ENCODE measurements at regions not wholly inside any gene's neighbourhood (a gene's known extent, or its start where the extent isn't known, plus 50 kb on each side); places are given as distances from the start of the nearest gene placed in this dataset.
A peak's percentile ranks its signal among the peaks of the same experiment; 100 is the strongest.

DNA sequence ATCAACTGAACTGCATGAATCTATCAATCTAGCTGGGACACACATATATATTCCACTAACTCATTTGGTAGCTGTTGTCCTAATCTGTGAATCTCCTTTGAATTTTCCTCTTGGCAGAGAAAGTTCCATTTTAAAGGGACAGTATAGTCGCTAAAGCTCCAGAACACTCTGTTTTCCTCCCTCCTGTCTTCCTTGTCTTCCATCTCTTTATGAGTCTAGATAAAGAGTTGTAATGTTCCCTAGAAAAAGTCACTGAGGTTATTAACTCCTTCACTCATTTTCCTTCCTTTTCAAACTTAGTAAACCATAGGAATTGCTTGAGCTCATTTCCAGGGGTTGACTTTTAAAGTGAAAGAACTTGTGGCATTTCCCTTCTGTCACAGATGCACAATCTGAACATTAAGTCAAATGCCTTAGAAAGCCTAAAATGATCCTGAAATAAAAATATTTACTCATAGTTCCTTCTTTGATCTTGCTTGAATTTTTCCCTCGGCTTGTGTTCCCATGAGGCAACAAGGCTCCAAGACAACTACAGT, 198.4 kb downstream of the TRIM27 start:
- Histone ChIP-seq H3K36me3 (ENCODE audit: control insufficient read depth in 2 of 2, insufficient read depth in 2 of 2, low read length in 2 of 2) (no peaks in the 10 kb centered on the region), H3K27ac (ENCODE audit: low read length) (no peak overlapping the region), H3K9me3 (ENCODE audit: control insufficient read depth in 2 of 2, low read length in 2 of 2) (no peaks in the 10 kb centered on the region), H3K4me3 (ENCODE audit: low read length in 2 of 2) (no peak overlapping the region), H3K27me3 (ENCODE audit: control insufficient read depth in 1 of 2, insufficient read depth in 2 of 2, low read length in 2 of 2) (peaks cover 15 to 21% of the 10 kb centered on the region in 2 donors), H3K9ac (ENCODE audit: low read length in 2 of 2) (no peak overlapping the region), H3K4me1 (ENCODE audit: control insufficient read depth, insufficient read depth, low read length) (peaks cover 3% of the 10 kb centered on the region)

DNA sequence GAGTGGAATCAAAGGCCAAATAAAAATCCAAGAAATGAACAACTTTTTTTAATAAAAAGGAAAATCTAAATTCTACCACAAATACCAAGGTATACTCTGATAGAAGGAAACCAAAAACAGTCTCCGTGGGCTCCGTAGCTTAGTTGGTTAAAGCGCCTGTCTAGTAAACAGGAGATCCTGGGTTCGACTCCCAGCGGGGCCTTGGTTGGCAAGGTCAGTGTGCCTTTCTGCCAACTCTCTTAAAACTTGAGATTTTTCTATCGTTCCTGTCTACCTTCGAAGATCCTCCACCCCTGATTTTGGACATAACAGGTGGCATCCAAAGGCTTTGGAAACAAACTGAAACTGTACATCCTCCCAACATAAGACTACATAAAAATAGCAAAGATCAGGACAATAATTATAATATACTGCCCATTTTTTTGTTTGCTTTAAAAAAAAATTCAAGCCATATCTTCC, 197.9 kb downstream of the TRIM27 start:
- Histone ChIP-seq H3K9ac (ENCODE audit: low read length in 2 of 2) (no peak overlapping the region), H3K4me1 (ENCODE audit: control insufficient read depth, insufficient read depth, low read length) (peaks cover 3% of the 10 kb centered on the region), H3K4me3 (ENCODE audit: low read length in 2 of 2) (no peak overlapping the region), H3K9me3 (ENCODE audit: control insufficient read depth in 2 of 2, low read length in 2 of 2) (no peaks in the 10 kb centered on the region), H3K36me3 (ENCODE audit: control insufficient read depth in 2 of 2, insufficient read depth in 2 of 2, low read length in 2 of 2) (no peaks in the 10 kb centered on the region), H3K27ac (ENCODE audit: low read length) (no peak overlapping the region), H3K27me3 (ENCODE audit: control insufficient read depth in 1 of 2, insufficient read depth in 2 of 2, low read length in 2 of 2) (peaks cover 11 to 23% of the 10 kb centered on the region in 2 donors)

DNA sequence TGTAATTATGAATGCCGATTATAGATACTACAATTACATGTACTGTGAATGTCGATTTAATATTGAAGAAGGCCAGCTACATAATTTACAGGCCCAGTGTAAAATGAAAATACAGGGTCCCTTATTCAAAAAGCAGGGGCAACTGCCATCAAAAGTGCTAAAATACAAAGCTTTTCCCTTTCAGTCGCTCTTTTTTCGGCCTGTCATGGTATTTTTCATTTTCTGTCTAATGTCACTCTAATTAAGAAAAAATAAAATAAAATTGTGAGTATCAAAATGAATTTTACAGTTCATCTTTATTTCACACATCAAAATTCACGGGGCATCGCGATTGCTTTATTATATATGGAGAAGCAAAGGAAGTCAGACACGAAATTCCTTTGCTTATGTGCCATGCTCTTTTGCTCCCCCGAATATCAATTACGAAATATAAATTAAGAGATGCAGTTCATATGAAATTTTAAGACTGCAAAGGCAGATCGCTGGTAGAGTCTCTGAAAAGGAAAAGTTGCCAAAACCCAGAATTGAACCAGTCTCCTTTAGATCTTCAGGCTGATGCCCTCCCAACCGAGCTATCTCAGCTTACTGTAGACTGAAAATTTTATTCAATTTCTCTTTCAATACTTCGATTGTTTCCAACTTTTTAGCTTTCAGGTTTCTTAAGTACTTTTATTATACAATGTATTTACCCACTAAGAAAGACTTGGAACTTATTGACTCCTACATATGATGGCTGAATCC, 197.0 kb downstream of the TRIM27 start:
- H3K27me3 ChIP-seq (ENCODE audit: control insufficient read depth in 1 of 2, insufficient read depth in 2 of 2, low read length in 2 of 2), result peaks cover 9 to 28% of the 10 kb centered on the region in 2 donors
- H3K4me1 ChIP-seq (ENCODE audit: control insufficient read depth, insufficient read depth, low read length), result peaks cover 3% of the 10 kb centered on the region
- H3K9ac ChIP-seq (ENCODE audit: low read length in 2 of 2), result no peak overlapping the region
- peaks cover 0 to 5% of the 10 kb centered on the region in 2 donors for H3K9me3 ChIP-seq (ENCODE audit: control insufficient read depth in 2 of 2, low read length in 2 of 2)
- no peak overlapping the region for H3K27ac ChIP-seq (ENCODE audit: low read length)
- H3K36me3 ChIP-seq (ENCODE audit: control insufficient read depth in 2 of 2, insufficient read depth in 2 of 2, low read length in 2 of 2), result no peaks in the 10 kb centered on the region
- no peak overlapping the region for H3K4me3 ChIP-seq (ENCODE audit: low read length in 2 of 2)

DNA sequence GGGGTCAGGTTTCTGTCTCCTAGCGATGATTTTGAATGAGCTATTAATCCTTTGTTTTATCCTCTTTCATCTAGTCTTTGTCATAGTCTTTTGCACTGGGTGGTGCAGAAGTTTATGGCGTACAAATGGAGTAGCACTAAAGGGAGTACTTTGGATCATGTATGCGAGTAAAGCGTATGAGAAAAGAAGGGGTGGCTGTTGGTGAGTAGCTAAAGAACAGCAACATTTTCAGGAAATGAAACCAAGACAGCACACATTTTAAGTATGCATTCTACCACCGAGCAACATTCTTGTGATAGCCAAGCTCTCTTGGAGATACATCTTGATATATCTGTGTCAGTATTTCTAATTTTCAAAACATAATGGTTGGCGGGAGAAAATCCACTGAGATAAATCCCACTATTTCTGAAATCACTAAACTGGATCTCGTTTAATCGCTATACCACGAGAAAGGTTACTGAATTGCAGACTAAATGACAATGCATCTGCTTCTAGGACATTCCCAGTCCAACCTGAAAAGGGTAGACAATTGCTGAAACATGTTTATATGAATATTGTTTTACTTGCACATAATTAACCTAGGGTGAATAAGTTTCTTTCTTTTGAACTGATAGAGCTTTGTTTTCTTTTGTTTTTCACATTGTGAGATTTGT, 196.1 kb downstream of the TRIM27 start:
- Histone ChIP-seq H3K27ac (ENCODE audit: low read length) (no peak overlapping the region), H3K36me3 (ENCODE audit: control insufficient read depth in 2 of 2, insufficient read depth in 2 of 2, low read length in 2 of 2) (no peaks in the 10 kb centered on the region), H3K9me3 (ENCODE audit: control insufficient read depth in 2 of 2, low read length in 2 of 2) (peaks cover 6% of the 10 kb centered on the region in 2 donors), H3K27me3 (ENCODE audit: control insufficient read depth in 1 of 2, insufficient read depth in 2 of 2, low read length in 2 of 2) (peaks cover 15 to 28% of the 10 kb centered on the region in 2 donors), H3K9ac (ENCODE audit: low read length in 2 of 2) (no peak overlapping the region), H3K4me3 (ENCODE audit: low read length in 2 of 2) (no peak overlapping the region), H3K4me1 (ENCODE audit: control insufficient read depth, insufficient read depth, low read length) (peaks cover 3% of the 10 kb centered on the region)

DNA sequence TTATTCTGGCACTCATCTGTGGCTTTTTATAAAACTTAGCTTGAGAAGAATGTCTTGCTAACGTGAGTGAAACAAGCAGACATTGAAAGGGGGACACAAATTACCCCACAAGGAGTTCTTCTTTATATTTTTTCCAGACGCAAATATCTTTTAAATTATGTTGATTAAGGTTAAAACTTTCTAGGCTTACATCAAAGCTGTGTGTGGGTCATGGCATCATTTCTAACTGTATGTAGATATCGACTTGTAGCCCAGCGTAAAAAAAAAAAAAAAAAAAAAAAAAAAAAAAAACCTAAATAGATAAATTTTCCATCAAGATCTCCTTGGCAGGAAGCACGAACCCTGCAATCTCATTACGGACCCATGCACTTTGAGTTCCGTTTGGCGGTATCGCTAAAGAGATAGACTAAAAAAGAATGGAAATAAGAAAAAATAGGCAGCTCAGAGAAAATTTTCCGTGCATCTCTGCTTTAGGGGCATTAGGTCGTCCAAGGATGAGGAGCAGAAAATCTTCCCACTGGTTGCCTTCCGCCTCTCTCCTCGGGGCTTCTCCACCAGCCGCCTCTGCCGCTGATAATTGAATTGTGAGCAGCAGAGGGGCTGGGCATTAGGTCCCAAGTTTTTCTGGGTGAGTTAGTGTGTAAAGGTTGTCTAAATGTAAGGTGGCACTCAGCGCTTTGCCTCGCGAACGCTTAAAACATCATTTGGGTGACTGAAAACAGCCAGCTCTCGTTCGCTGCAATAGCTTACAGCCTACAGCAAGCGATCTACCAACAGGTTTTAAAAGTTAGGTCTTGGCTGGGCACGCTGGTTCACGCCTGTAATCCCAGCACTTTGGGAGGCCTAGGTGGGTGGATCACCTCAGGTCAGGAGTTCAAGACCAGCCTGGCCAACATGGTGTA, 194.0 kb downstream of the TRIM27 start:
- H3K36me3 ChIP-seq (ENCODE audit: control insufficient read depth in 2 of 2, insufficient read depth in 2 of 2, low read length in 2 of 2), result no peaks in the 10 kb centered on the region
- peaks cover 6 to 12% of the 10 kb centered on the region in 2 donors for H3K9me3 ChIP-seq (ENCODE audit: control insufficient read depth in 2 of 2, low read length in 2 of 2)
- no peak overlapping the region for H3K9ac ChIP-seq (ENCODE audit: low read length in 2 of 2)
- H3K4me1 ChIP-seq (ENCODE audit: control insufficient read depth, insufficient read depth, low read length), result peaks cover 3% of the 10 kb centered on the region
- peak overlapping the region in 1 of 2 donors; percentile 78 for H3K4me3 ChIP-seq (ENCODE audit: low read length in 2 of 2)
- H3K27me3 ChIP-seq (ENCODE audit: control insufficient read depth in 1 of 2, insufficient read depth in 2 of 2, low read length in 2 of 2), result peaks cover 24 to 43% of the 10 kb centered on the region in 2 donors
- no peak overlapping the region for H3K27ac ChIP-seq (ENCODE audit: low read length)

DNA sequence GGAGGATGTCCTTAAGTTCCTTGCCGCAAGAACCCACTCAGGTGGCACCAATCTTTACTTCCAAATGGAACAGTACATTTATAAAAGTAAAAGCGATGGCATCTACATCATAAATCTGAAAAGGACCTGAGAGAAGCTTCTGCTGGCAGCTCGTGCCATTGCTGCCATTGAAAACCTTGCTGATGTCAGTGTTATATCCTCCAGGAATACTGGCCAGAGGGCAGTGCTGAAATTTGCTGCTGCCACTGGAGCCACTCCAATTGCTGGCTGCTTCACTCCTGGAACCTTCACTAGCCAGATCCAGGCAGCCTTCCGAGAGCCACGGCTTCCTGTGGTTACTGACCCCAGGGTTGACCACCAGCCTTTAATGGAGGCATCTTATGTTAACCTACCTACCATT, 191.7 kb downstream of the TRIM27 start:
- Histone ChIP-seq H3K36me3 (ENCODE audit: control insufficient read depth in 2 of 2, insufficient read depth in 2 of 2, low read length in 2 of 2) (no peaks in the 10 kb centered on the region), H3K27ac (ENCODE audit: low read length) (no peak overlapping the region), H3K9ac (ENCODE audit: low read length in 2 of 2) (no peak overlapping the region), H3K4me3 (ENCODE audit: low read length in 2 of 2) (no peak overlapping the region), H3K27me3 (ENCODE audit: control insufficient read depth in 1 of 2, insufficient read depth in 2 of 2, low read length in 2 of 2) (peaks cover 33 to 56% of the 10 kb centered on the region in 2 donors), H3K4me1 (ENCODE audit: control insufficient read depth, insufficient read depth, low read length) (peaks cover 3% of the 10 kb centered on the region), H3K9me3 (ENCODE audit: control insufficient read depth in 2 of 2, low read length in 2 of 2) (peaks cover 6 to 12% of the 10 kb centered on the region in 2 donors)

DNA sequence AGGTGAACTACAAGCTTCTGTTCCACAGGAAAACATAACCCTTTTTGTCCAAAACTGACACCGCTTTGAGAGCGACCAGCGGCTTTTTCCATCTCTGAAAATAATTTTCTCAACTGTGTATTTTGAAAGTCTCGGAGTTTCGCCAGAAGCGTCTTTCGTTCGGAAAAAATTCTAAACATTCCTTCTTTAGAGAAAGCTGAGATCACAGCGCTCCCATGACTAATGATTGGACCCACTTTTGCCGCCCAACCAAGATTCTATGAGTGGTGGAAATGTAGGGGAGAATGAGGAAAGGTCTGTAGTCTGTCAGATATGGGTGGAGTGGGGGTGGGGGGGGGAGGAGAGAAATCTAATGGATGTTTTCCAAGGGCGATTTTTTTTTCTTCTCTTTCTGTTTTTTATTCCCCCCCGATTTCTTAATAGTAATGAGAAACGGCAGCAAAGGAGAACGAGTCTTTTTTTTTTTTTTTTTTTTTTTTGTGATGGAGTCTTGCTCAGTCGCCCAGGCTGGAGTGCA, 189.3 kb downstream of the TRIM27 start:
- H3K27ac ChIP-seq (ENCODE audit: low read length), result no peak overlapping the region
- peaks cover 3% of the 10 kb centered on the region for H3K4me1 ChIP-seq (ENCODE audit: control insufficient read depth, insufficient read depth, low read length)
- no peak overlapping the region for H3K9ac ChIP-seq (ENCODE audit: low read length in 2 of 2)
- peaks cover 44 to 65% of the 10 kb centered on the region in 2 donors for H3K27me3 ChIP-seq (ENCODE audit: control insufficient read depth in 1 of 2, insufficient read depth in 2 of 2, low read length in 2 of 2)
- H3K9me3 ChIP-seq (ENCODE audit: control insufficient read depth in 2 of 2, low read length in 2 of 2), result peaks cover 6 to 16% of the 10 kb centered on the region in 2 donors
- H3K4me3 ChIP-seq (ENCODE audit: low read length in 2 of 2), result no peak overlapping the region
- no peaks in the 10 kb centered on the region for H3K36me3 ChIP-seq (ENCODE audit: control insufficient read depth in 2 of 2, insufficient read depth in 2 of 2, low read length in 2 of 2)

DNA sequence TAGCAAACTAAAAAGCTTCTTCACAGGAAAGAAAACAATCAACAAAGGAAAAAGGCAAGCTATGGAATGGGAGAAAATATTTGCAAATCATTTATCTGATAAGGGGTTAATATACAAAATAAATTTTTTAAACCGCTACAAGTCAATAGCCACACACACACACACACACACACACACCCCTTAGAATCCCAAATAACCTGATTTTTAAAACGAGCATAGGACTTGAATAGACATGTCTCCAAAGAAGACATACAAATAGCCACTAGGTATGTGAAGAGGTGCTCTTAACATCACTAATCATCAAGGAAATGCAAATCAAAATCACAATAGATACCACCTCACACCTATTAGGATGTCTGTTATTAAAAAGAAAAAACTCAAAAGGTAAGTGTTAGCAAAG, 187.7 kb downstream of the TRIM27 start:
- no peaks in the 10 kb centered on the region for H3K4me1 ChIP-seq (ENCODE audit: control insufficient read depth, insufficient read depth, low read length)
- peaks cover 6 to 16% of the 10 kb centered on the region in 2 donors for H3K9me3 ChIP-seq (ENCODE audit: control insufficient read depth in 2 of 2, low read length in 2 of 2)
- peaks cover 41 to 58% of the 10 kb centered on the region in 2 donors for H3K27me3 ChIP-seq (ENCODE audit: control insufficient read depth in 1 of 2, insufficient read depth in 2 of 2, low read length in 2 of 2)
- no peaks in the 10 kb centered on the region for H3K36me3 ChIP-seq (ENCODE audit: control insufficient read depth in 2 of 2, insufficient read depth in 2 of 2, low read length in 2 of 2)
- H3K27ac ChIP-seq (ENCODE audit: low read length), result no peak overlapping the region
- H3K9ac ChIP-seq (ENCODE audit: low read length in 2 of 2), result no peak overlapping the region
- H3K4me3 ChIP-seq (ENCODE audit: low read length in 2 of 2), result no peak overlapping the region

DNA sequence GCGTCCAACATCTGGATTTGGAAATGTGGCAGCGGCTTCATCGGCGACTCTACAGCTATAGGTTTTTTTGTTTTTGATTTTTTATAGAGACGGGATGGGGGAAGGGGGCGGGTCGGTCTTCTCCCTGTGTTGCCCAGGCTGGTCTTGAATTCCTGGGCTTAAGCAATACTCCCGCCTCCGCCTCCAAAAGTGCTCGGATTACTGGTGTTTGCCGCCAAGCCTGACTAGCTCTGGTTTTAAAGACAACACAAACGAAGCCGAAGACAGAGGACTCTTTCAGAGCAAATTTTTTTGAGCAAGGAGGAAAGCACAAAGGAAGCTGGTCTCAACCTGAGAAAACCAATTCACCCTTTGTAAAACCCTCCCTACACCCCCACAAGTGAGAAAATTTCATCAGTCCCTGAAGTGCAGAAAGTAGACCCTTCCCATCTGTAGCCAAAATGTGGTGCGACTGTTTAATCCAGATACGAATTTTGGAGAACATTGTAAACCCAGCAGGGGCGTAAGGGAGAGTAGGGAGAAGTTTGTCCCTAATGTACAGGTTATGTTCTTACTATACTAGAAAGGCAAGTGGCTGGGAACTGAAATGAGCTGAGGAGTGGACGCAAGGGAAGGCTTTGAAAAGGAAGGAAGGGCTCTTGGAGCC, 185.9 kb downstream of the TRIM27 start:
- Histone ChIP-seq H3K36me3 (ENCODE audit: control insufficient read depth in 2 of 2, insufficient read depth in 2 of 2, low read length in 2 of 2) (no peaks in the 10 kb centered on the region), H3K4me1 (ENCODE audit: control insufficient read depth, insufficient read depth, low read length) (no peaks in the 10 kb centered on the region), H3K4me3 (ENCODE audit: low read length in 2 of 2) (no peak overlapping the region), H3K9ac (ENCODE audit: low read length in 2 of 2) (no peak overlapping the region), H3K27ac (ENCODE audit: low read length) (no peak overlapping the region), H3K9me3 (ENCODE audit: control insufficient read depth in 2 of 2, low read length in 2 of 2) (peaks cover 0 to 11% of the 10 kb centered on the region in 2 donors), H3K27me3 (ENCODE audit: control insufficient read depth in 1 of 2, insufficient read depth in 2 of 2, low read length in 2 of 2) (peaks cover 33 to 59% of the 10 kb centered on the region in 2 donors)

DNA sequence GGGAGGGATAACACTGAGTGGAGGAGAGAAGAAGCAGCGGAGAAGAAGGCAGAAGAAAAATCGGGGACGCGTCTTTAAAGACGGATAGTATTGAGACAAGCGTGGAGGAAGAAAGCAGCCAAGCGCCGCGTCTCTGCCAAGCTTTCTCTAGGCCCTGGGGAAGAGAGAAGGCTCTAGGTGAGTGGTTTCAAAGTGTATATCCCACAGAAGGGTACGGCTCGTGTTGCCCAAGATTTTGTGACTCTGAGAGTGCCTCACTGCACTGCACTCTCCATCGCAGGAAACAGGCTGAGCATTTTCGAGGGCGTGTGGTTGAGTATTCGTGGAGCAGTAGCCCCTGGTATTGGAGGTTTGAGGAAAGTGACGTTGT, 185.4 kb downstream of the TRIM27 start:
- H3K4me1 ChIP-seq (ENCODE audit: control insufficient read depth, insufficient read depth, low read length), result no peaks in the 10 kb centered on the region
- no peaks in the 10 kb centered on the region for H3K36me3 ChIP-seq (ENCODE audit: control insufficient read depth in 2 of 2, insufficient read depth in 2 of 2, low read length in 2 of 2)
- H3K27me3 ChIP-seq (ENCODE audit: control insufficient read depth in 1 of 2, insufficient read depth in 2 of 2, low read length in 2 of 2), result peaks cover 35 to 56% of the 10 kb centered on the region in 2 donors
- no peak overlapping the region for H3K27ac ChIP-seq (ENCODE audit: low read length)
- H3K9me3 ChIP-seq (ENCODE audit: control insufficient read depth in 2 of 2, low read length in 2 of 2), result peaks cover 0 to 10% of the 10 kb centered on the region in 2 donors
- no peak overlapping the region for H3K9ac ChIP-seq (ENCODE audit: low read length in 2 of 2)
- H3K4me3 ChIP-seq (ENCODE audit: low read length in 2 of 2), result no peak overlapping the region
